ENCODE measurements at regions not wholly inside any gene's neighbourhood (a gene's known extent, or its start where the extent isn't known, plus 50 kb on each side); places are given as distances from the start of the nearest gene placed in this dataset.
"Not testable (repeated sequence)": the region's sequence is repeated elsewhere in the genome, so short reads cannot be mapped to it uniquely, and the experiment has no call there.

- Mint-ChIP-seq H3K4me1 (ENCODE audit: low read depth) (peaks cover 8% of the 10 kb centered on the region; the same call in 1 of the 2 replicates), H3K4me3 (no peak overlapping the region), H3K27ac (no peak overlapping the region), H3K27me3 (ENCODE audit: insufficient read depth) (peaks cover 3% of the 10 kb centered on the region; the same call in 1 of the 2 replicates), H3K36me3 (ENCODE audit: low read depth) (peaks cover 11% of the 10 kb centered on the region), H3K9me3 (peaks cover 11% of the 10 kb centered on the region)
- no peak for TF ChIP-seq CTCF (IDR thresholded peaks at IDR 0.05)
- DNase-seq: no peak
These were observed 245.5 kb upstream of the DDHD1 start for GRCh38 chr14:53398616-53399015.

DNA sequence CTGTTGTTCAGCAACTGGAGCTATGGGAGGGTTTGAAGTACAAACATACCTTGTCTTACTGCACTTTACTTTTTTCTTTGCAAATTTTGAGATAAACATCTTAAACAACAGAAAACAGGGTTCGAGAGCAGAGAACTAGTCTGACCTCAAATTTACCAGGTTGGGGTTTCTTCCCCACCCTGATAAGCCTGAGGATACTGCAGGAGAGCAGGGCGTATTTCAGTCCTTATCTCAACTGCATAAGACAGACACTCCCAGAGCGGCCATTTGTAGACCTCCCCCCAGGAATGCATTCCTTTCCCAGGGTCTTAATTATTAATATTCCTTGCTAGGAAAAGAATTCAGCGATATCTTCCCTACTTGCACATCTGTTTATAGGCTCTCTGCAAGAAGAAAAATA is 242.1 kb upstream of the DDHD1 start:
- H3K4me1 Mint-ChIP-seq (ENCODE audit: low read depth): peaks cover 35% of the 10 kb centered on the region
- H3K27me3 Mint-ChIP-seq (ENCODE audit: insufficient read depth); H3K4me3 Mint-ChIP-seq; DNase-seq; H3K27ac Mint-ChIP-seq: not testable (repeated sequence)
- H3K9me3 Mint-ChIP-seq: peaks cover 11% of the 10 kb centered on the region
- H3K36me3 Mint-ChIP-seq (ENCODE audit: low read depth): peaks cover 11% of the 10 kb centered on the region

DNA sequence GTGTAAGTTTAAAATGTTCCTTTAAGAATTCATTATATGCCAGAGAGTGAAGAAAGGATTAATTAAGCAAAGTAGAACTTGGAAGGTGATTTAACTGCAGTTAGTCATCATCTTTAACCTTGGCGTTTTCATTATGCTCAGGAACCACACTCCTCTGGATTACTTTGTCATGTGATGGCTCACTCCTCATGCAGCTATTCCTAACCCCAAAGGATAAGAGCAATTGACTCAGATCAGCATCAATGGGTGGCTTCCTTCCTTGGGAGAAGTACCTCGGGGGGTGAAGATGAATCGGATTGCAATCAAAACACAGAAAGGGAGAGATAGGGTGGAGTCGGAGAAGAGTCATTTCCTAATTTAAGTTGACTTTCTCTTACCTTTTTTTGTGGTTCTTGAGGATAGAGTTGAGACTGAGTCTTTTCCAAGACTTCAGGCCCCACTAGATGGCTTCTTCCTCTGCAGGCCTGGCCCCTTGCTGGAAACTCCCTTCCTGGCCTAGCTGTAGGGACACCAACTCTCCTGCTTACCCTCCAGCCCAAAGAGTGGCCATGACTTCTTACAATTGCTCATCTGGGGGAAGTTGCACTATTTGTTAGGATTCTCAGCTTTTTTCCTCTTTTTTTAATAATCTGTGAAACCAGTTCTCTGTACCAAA is 238.6 kb upstream of the DDHD1 start:
- no peaks in the 10 kb centered on the region; the same call in 1 of the 2 replicates for H3K27me3 Mint-ChIP-seq (ENCODE audit: insufficient read depth)
- no peak for TF ChIP-seq CTCF (IDR thresholded peaks at IDR 0.05)
- peaks cover 11% of the 10 kb centered on the region for H3K36me3 Mint-ChIP-seq (ENCODE audit: low read depth)
- peaks cover 11% of the 10 kb centered on the region for H3K9me3 Mint-ChIP-seq
- H3K27ac Mint-ChIP-seq: peak overlapping the region; percentile 56
- H3K4me1 Mint-ChIP-seq (ENCODE audit: low read depth): peaks cover 48% of the 10 kb centered on the region
- H3K4me3 Mint-ChIP-seq: no peak overlapping the region
- DNase-seq: peak; percentile 85

- no peak overlapping the region for H3K4me3 Mint-ChIP-seq
- peak; percentile 60 for DNase-seq
- peaks cover 11% of the 10 kb centered on the region for H3K36me3 Mint-ChIP-seq (ENCODE audit: low read depth)
- peak overlapping the region; percentile 56 for H3K27ac Mint-ChIP-seq
- no peak for TF ChIP-seq CTCF (IDR thresholded peaks at IDR 0.05)
- H3K27me3 Mint-ChIP-seq (ENCODE audit: insufficient read depth): no peaks in the 10 kb centered on the region; the same call in 1 of the 2 replicates
- peaks cover 48% of the 10 kb centered on the region for H3K4me1 Mint-ChIP-seq (ENCODE audit: low read depth)
- peaks cover 11% of the 10 kb centered on the region for H3K9me3 Mint-ChIP-seq
These were observed 238.0 kb upstream of the DDHD1 start for GRCh38 chr14:53391156-53391555.

DNA sequence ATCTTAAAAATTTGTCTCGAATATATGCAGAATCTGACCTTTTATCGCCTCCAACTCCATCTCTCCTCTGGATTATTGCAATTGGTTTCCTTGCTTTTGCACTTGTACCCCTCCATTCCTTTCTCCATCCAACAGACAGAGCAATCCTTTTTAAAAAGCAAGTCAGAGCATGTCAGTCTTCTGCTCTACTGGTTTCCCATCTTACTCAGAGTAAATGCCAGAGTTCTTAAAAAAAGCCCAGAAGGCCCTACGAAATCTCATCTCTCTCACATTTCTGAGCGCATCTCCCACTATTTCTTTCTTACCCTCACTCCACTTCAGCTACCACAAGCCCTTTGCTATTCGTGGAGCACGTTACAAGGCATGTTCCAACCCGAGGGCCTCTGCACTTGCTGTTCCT is 236.9 kb upstream of the DDHD1 start:
- H3K36me3 Mint-ChIP-seq (ENCODE audit: low read depth): peaks cover 9% of the 10 kb centered on the region
- no peak overlapping the region for H3K27ac Mint-ChIP-seq
- DNase-seq: no peak
- H3K4me3 Mint-ChIP-seq: no peak overlapping the region
- TF ChIP-seq CTCF (IDR thresholded peaks at IDR 0.05): no peak
- peaks cover 8% of the 10 kb centered on the region for H3K9me3 Mint-ChIP-seq
- no peaks in the 10 kb centered on the region; the same call in 1 of the 2 replicates for H3K27me3 Mint-ChIP-seq (ENCODE audit: insufficient read depth)
- peaks cover 48% of the 10 kb centered on the region for H3K4me1 Mint-ChIP-seq (ENCODE audit: low read depth)

DNA sequence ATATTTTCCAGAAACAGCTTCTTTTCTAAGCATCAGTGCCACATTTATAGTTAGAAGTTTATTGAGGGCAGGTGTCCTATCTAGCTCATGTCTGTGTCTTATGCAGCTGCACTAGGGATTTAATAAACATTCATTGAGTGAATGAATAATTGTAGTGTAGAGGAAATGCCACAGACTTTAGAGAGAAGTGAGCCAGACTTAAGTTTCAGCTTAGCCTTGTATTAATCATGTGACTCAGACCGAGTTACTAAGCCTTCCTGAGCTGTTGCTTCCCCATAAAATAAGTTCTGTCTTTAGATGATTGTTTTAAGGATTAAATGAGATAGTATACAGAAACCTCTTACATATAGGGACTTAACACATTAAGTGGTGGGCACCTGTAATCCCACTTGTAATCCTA is 236.1 kb upstream of the DDHD1 start:
- peaks cover 3% of the 10 kb centered on the region for H3K36me3 Mint-ChIP-seq (ENCODE audit: low read depth)
- no peak for TF ChIP-seq CTCF (IDR thresholded peaks at IDR 0.05)
- no peak overlapping the region for H3K27ac Mint-ChIP-seq
- DNase-seq: peak; percentile 32
- no peak overlapping the region for H3K4me3 Mint-ChIP-seq
- H3K4me1 Mint-ChIP-seq (ENCODE audit: low read depth): peaks cover 48% of the 10 kb centered on the region
- no peaks in the 10 kb centered on the region; the same call in 1 of the 2 replicates for H3K27me3 Mint-ChIP-seq (ENCODE audit: insufficient read depth)
- peaks cover 2% of the 10 kb centered on the region for H3K9me3 Mint-ChIP-seq

Data from HFFc6 (cell line).